Stimulated activated CD8-positive, alpha-beta memory T cell treated with anti-CD3 and anti-CD28 coated beads, Interleukin-7, amount 100 ng/mL, for 48 hours (primary cell): ENCODE measurements at regions not wholly inside any gene's neighbourhood (a gene's known extent, or its start where the extent isn't known, plus 50 kb on each side); places are given as distances from the start of the nearest gene placed in this dataset.
"Not testable (repeated sequence)": the region's sequence is repeated elsewhere in the genome, so short reads cannot be mapped to it uniquely, and the experiment has no call there.

Source experiments
- DNase-seq, 2 donors: peaks; one replicate each; pipeline ENCODE4 v3.0.0-alpha.2; 2020; ENCODE audit warnings: low read depth in 1 of 2; ENCODE audit errors: extremely low read depth in 1 of 2

DNA sequence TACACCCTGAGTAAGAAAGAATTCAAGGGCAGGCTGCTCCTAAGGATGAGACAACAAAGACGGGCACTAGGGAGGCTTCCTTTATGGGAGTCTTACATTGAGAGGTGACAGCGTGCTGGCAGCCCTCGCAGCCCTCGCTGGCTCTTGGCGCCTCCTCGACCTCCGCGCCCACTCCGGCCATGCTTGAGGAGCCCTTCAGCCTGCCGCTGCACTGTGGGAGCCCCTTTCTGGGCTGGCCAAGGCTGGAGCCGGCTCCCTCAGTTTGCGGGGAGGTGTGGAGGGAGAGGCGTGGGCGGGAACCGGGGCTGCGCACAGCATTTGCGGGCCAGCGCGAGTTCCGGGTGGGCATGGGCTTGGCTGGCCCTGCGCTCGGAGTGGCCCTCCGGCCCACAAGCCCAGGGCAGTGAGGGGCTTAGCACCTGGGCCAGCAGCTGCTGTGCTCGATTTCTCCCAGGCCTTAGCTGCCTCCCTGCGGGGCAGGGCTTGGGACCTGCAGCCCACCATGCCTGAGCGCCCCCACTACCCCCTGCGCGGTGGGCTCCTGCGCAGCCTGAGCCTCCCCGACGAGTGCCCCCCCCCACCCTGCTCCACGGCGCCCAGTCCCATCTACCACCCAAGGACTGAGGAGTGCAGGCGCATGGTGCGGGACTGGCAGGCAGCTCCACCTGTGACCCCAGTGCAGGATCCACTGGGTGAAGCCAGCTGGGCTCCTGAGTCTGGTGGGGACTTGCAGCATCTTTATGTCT lies 75.3 kb downstream of the BARX1 start:
- DNase-seq, result not testable (repeated sequence)

DNA sequence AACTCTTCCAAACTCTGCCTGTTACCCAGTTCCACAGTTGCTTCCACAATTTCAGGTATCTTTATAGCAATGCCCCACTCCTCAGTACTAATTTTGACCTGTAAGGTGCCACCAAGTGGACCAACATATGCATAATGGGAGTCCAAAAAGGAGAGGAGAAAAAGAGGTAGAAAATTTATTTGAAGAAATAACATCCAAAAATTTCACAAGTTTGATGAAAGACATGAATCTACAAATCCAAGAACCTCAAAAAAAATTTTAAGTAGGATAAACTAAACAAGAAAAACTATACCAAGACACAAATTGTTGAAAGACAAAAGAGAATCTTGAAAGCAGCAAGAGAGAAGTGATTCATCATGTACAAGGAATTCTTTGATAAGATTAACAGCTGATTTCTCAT lies 79.8 kb downstream of the BARX1 start:
- DNase-seq, result no peak

DNA sequence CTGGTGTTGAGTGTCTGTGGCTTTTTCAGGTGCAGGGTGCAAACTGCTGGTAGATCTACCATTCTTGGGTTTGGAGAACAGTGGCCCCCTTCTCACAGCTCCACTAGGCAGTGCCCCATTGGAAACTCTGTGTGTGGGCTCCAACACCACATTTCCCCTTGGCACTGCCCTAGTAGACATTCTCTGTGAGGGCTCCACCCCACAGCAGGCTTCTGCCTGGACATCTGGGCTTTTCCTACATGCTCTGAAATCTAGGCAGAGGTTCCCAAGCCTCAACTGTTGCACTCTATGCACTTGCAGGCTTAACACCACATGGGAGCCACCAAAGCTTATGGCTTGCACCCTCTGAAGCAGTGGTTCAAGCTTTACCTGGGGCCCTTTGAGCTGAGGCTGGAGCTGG lies 80.9 kb downstream of the BARX1 start:
- no peak for DNase-seq

DNA sequence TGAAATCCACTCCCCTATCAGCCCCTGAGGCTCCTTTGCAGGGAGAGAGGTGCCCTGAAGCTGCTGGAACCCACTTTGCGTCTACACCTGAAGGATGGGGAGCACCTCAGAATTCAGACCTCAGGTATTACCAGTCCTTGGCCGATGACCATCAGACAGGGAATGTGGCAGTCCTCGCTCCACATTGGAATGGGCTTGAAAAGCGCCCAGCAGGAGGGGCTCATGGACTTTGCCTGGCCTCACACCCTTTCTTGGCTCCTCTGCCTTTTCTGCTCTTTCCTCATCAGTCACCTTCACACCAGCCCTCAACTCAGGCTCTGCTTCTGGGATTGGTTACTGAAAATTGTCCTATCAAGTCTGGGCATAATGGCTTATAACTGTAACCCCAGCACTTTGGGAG lies 83.9 kb downstream of the BARX1 start:
- DNase-seq, result no peak

DNA sequence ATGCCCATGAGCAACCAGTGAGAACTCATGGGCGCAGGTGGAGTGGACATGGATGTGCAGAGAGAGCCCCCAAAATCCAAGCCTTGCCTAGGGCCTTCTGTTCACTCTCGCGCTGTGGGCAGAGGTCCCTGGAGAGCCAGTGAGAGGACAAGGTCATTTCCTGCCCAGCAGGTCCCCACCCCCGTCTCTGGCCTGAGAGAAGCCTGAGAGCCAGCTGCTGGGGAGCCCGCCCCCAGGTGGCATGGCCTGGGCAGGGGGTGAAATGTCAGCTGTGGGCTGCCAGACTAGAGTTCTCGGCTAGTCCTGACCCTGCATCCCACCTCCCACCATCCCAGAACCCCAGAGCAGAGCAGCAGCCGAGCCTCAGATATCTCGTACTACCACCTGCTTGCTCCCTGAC lies 85.3 kb downstream of the BARX1 start:
- DNase-seq, result no peak

DNA sequence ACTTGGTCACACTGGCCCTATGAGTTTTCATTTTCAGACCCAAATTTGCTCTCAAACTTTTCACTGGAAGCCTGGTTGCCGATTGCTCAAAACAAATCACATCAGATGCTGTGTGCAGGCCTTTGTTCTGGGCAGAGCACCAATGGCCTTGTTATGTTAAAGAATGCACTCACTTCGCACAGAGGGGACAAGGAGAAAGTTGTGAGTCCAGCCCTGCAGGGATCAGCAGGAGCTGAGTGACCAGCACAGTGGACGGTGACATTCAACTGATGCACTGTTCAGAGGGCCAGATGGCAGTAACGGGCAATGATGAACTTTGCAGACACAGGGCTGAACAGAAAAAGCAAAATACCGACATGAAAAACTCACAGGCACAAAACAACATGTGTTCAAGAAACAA lies 86.1 kb downstream of the BARX1 start:
- DNase-seq, result no peak

DNA sequence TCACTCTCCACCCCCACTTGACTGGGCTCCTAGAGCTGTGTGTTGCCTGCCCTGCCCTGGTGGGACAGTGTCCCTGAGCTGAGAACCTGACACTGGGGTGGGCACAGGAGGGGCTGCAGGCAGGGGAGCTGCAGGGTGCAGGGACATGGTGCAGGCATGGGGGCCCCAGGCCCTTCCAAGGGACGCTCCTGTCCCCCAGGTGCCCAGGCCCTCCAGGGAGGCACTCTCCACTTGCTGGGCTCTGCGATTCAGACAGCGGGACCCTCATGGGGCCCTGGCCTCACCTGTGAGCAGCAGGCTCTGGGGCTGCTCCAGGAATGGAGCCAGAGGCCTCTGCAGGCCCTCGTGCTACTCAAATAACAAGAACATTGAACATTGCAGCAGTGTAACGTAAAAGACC lies 89.4 kb downstream of the BARX1 start:
- DNase-seq, result no peak

DNA sequence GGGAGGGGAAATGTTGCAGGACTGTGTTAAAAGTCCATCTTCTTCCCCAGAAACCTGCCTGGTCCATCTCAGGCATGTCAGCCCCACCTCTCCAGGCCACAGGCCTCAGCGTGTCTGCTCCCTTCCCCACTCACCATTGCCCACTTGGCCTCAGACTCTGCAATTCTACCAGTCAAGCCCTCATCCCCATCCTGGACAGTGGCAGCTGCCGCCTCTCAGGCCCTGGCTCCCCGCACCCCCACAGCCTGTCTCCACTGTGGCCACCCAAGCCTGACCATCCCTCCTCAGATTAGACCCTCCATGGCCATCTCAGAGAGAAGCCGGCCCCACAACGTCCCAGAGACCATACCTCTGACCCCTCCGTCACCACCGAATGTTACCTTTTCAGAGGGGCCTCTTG lies 89.9 kb downstream of the BARX1 start:
- DNase-seq, result no peak

DNA sequence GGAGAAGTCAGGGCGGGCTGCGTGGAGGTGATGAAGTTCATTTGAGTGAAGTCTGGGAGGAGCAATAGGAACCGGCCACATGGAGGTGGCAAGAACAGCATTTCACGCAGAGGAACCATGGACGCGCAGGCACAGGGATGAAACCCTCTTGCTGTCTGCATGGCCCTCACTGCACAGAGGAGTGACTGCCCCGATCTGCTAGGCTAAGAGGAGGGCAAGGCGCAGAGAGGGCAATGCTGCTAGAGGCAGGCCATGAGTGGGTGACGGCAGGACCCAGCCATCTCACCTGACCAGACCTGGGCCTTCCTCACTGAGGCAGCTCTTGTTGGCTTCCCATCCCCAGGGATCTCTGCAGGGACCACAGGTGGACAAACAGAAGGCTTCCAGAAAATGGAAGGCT lies 90.3 kb downstream of the BARX1 start:
- DNase-seq, result no peak

DNA sequence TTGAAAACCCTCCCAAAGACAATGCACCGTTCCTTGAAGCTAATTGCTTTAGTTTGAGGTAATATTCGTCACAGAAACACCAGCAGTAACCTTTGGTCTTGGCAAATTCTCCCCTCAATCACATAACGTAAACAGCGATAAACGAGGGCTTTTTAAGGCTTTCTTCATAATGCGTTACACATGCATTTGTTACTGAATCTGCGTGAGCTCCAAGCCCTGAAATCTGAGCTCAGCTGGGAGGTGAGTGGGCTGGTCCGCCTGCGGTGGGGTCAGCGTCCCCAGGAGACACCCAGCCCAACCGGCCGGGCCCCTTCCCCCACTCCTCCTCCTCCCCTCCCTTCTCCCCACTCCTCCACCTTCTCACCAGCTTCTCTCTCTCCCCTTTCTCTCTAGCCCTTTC lies 91.1 kb downstream of the BARX1 start:
- no peak for DNase-seq

DNA sequence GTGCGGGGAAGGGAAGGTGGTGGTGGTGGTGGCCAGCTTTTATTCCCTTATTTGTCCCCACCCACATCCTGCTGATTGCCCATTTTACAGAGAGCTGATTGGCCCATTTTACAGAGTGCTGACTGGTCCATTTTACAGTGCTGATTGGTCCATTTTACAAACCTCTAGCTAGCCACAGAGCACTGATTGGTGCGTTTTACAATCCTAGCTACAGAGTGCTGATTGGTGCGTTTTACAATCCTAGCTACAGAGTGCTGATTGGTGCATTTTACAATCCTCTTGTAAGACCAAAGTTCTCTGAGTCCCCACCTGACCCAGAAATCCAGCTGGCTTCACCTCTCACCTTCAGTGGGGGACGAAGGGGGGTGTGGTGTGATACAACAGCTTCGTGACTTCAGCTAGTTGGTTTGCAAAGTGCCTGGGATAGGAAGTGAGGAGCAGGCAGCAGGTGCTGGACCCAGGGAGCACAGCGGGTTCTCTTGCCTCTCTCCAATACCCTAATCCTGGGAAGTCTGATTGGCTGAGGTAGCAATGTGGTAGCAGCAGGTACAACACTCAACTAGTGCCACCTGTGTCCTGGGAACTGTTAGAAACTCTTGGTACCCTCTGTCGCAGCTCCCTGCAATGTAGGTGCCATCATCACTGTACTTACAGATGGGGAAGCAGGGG lies 92.1 kb downstream of the BARX1 start:
- DNase-seq, result no peak

DNA sequence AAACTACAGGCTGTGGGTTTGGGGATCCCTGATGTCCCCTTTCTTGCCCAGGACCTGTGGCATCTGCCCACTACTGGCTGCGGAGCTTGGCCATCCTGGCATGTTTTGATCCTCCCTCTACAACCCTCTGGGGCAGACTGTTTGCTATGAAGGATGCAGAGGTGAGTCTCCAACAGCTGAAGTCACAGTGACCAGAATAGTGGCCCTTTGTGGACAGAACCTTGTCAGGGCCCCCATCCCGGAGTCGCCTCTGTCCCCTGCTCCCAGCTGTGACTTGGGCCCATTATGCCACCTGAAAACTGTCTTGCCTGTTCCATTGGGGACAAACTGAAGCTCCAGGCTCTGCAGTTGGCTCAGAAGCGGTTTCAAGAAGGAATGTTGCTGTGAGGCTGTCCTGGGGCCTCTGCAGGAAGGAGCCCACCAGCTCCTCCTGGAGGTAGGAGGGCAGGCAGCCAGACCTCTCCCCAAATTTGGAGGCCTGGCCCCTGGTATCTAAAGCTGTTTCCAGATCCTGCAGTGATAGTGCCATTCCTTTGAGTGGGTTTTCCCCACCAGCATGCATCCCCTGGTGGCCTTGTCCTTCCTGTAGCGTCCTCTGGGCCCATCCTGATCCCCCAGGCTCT lies 93.3 kb downstream of the BARX1 start:
- DNase-seq, result no peak

DNA sequence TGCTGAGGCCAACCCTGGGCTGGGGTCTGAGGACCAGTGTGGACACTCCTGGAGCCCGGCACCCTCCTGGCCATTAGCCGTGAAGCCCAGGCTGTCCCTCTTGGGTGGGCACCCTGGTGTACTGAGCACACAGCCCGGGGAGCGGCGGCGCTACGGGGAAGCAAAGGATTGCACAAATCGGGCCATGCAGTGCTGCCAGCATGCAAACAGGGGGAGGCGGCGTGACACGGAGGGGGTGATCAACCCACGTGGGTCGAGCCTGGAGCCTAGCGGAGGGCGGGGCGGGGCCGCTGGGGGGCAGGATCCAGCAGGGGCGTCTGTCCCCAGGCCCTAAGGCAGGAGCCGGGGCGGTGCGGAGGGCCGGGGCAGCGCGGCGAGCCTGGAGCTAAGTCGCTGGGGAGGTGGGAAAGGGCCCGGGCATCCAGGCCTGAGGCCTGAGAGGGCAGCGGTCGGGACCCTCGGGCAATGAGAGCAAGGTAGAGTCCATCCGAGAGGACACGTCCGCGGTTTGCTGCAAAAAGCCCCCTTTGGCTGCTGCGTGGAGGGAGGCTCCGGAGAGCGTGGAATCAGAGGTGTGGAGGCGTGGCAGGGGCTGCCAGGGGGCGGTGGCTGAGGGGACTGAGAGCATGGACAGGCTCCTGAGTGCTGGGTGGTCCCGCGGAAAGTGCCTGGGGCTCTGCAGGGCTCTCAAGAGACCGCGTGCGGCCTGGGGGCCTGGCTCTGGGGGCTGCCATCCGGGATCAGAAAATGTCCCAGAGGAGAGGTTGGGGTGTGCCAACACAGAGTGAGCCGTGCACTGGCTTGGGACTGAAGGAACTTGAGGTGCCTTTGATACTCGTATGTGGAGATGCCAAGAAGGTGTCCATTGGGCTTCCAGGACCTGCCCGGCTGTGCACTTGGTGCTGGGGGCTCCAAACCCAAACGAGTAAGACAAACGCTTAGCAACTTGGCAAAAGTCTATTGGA lies 94.2 kb downstream of the BARX1 start:
- no peak for DNase-seq

DNA sequence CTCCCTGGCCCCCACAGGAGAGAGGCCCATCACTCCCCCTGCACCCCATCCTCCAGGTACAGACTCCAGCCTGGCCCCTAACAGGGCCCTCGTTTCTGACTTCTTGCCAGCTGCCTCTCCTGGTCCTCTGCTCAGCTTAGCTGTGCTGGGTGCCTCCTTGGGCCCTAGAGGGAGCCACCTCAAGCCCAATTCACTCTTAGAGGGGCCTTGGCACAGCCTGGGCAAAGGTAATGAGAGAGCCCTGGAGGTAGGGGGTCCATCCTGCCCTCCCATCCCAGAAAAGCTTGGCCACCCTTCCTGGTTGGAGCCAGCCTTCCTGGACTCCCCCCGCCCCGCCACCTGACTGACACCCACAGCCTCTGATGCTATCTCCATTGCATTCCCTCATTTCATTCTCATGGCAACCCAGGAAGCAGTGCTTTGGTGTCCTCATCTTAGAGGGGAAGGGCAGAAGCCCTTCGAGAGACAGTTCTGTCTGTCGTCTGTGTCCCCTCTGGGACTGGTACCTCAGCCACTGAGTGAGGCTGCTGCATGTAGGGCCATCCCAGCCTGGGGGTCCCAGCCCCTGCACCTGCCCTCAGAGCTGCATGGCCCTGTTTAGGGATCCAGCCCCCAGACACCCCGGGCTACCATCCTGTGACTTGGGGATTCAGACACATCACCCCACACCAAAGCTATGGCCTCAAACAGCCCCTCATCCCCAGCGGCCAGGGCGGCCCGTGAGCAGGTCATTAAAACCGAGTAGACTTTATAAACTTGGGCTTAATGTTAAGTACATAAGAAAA lies 95.5 kb downstream of the BARX1 start:
- DNase-seq, result no peak

DNA sequence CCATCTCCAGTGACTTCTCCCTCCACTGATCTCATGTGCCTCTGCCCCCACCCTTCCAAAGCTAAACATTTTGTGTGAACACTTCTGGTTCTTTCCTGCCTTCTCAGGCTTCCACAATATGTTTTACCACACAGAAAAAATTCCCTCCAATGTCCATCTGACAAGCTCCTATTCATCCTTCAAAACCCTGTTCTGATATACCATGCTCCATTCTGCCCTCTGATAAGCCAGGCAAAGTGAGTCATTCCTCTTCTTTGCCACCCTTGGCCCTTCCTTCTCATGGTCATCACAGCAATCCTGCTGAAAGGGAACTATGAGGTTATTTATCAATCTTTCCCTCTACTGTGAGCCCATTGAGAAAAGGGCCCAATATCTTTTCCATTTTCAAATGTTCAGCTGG lies 97.6 kb downstream of the BARX1 start:
- DNase-seq, result no peak

DNA sequence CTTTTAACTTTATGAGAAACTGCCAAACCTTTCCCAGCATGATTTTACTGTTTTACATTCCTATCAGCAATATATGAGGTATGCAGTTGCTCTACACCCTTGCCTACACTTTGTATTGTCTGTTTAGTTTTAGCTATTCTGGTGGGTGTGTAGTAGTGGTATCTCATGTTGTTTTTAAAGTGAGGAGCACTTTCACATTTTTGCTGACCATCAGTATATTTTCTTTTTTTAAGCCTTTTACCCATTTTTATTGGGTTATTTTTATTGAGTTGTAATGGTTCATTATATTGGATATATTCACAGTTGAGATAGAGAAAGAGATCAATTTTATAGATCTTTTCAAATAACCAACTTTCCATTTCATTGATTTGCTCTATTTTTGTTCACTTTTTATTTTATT lies 102.4 kb downstream of the BARX1 start:
- DNase-seq, result no peak

DNA sequence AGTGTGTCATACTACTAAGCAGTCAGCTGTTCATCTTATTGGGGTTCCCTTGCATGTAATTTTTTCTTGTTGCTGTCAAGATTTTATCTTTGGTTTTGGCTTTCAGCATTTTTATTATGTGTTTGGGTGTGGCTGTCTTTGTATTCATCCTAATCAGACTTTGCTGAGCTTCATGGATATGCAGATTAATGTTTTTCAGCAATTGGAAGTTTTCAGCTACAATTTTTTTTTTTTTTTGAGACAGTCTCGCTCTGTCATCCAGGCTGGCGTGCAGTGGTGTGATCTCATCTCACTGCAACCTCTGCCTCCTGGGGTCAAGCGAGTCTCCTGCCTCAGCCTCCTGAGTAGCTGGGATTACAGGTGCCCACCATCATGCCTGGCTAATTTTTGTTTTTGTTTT lies 108.8 kb downstream of the BARX1 start:
- DNase-seq, result no peak

DNA sequence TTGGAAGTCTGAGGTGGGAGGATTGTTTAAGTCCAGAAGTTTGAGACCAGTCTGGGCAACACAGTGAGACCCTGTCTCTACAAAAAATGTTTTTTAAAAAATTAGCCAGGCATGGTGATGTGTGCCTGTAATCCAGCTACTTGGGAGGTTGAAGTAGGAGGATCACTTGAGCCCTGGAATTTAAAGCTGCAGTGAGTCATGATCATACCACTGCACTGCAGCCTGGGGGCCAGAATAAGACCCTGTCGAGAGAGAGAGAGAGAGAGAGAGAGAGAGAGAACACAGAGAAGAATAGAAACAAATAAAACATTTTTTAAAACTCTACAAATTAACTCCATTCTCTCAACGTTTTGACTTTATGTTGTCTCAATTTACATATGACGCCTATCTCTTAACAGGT lies 111.8 kb downstream of the BARX1 start:
- DNase-seq, result no peak

DNA sequence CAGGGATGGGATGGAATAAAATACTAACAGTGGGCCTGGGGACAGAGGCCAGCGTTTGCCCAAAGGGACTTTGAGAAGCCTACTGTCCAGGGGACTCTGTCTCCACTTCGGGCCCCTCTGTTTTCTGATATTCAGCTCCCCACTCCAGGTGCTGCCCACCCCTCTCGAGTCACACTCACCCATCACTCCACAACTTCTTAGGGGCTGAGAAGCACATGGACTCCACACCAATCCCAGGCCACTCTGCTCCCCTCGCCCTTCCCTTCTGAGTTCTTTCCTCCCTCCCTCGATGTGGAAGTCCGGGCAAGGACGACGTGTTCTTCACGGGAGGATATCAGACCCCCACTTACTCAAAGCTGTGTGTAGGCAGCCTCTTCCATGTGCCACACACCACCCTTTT lies 124.5 kb downstream of the BARX1 start:
- DNase-seq, result no peak

DNA sequence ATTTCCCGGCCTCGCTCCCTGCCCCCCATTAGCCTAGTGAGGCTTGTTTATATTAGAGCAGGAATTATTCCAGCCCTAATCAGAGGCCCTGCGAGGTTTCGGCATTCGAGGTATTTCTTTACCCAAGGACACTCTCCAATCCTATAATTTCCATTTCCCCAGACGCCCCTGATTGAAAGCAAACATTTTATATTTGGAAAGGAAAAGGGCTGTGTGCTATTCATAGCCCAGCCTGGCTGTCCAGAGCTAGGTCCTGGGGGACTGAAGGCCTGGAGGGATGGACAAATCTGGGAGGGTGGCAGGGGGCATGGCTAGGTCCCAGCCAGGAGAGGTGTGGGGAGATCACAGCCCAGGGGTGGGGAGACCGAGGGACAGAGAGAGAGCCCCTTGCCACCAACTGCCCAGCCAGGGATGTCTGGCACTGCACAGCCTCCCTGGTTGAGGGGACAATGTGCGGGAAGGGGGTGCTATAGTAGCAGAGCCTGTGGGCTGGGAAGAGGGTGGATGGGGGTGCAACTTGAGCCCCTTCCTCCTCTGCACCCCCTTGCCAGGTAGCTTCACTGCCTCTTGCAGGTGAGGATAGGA lies 125.1 kb downstream of the BARX1 start:
- DNase-seq, result no peak
